SIG-M5 treated with dmso at 0.1 percent for 504 hours (cell line): ENCODE measurements at regions not wholly inside any gene's neighbourhood (a gene's known extent, or its start where the extent isn't known, plus 50 kb on each side); places are given as distances from the start of the nearest gene placed in this dataset.

Source experiments
- DNase-seq: peaks from one replicate; lab custom pipeline; 2025; ENCODE audit not compliant: unreplicated experiment; lab: John Stamatoyannopoulos, UW

DNA sequence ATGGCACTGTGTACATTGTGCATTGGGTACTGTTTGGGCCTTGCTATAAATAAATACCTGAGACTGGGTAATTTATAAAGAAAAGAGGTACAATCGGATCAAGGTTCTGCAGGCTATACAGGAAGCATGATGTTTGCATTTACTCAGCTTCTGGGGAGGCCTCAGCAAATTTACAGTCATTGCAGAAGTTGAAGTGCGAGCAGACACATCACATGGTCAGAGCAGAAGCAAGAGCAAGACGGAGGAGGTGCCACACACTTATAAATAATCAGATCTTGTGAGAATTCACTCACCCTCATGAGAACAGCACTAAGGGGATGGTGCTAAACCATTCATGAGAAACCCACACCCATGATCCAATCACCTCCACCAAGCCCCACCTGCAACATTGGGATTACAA lies 505.0 kb downstream of the ARAP2 start:
- no peak for DNase-seq

DNA sequence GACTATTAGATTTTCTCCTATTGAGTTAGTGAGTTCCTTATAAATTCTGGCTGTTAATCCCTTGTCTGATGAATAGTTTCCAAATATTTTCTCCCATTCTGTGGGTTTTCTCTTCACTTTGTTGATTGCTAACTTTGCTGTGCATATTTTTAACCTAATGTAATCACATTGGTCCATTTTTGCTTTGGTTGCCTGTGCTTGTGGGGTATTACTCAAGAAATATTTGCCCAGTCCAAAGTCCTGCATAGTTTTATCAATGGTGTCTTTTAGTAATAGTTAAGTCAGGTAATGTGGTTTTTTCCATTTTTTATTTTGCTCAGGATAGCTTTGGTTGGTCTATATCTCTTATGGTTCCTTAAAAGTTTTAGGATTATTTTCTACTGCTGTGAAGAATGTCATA lies 490.3 kb downstream of the ARAP2 start:
- no peak for DNase-seq

DNA sequence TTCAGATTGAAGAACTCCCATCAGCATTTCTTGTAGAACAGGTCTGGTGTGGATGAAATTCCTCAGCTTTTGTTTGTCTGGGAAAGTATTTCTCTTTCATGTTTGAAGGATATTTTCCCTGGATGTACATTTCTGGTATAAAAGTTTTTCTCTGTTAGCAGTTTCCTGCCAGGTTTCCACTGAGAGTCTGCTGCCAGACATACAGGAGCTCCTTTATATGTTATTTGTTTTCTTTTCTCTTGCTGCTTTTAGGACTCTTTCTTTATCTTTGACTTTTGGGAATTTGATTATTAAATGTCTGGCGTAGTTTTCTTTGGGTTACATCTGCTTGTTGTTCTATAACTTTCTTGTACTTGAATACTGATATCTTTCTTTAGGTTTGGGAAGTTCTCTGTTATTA lies 486.5 kb downstream of the ARAP2 start:
- no peak for DNase-seq

DNA sequence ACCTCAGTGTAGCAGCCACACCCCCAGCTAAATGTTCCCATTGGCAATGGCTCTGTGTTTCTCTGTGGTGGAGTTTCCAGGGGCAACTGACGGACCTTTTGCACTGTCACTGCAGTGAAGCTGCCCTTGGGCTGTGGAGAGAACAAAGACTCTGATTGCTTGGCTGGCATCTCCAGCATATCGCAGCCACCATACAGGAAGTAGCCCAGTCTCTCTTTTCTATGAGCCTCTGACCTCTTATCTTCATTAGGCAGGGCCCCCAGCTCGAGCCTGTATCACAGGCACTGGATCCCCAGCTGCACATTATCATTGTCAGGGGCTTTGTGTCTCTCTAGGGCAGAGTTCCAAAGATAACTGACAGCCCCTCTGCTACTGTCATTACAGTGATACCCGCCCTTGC lies 483.5 kb downstream of the ARAP2 start:
- no peak for DNase-seq

DNA sequence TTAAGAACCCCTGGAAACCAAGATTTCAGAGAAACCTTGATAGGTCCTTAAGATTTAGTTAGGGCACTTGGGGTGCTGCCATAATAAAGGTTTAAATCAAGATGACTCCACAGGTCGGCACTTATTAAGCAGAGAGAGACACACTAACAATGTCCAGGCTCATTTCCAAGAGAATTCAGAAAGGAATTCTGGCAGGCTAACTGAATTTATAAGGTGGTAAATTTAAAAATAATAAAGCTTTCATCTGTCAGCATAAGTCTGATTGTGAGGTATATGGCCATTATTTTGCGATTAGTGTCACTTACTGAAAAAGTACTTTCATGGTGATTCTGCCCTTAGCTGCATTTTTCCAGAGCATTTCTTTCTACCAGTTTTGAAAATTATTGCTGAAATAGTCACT lies 472.7 kb downstream of the ARAP2 start:
- no peak for DNase-seq

DNA sequence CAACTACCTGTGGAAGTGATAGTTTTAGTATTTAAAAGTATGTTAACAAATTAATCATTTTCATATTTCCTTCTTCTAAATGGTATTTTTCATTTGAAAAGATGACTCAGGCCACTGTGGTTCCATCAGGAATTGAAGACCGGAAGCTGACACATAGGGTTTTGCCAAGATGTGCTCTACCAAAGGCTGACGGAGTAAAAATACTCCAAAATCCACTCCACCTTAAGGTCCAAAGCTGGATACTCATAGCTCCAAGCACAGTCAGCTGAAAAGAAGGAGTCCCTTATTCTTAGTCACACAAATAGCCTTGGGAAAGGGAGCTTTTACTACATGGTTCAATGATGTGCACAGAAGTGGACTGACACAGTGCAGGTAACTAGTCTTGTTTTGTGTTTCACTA lies 472.0 kb downstream of the ARAP2 start:
- DNase-seq = no peak

DNA sequence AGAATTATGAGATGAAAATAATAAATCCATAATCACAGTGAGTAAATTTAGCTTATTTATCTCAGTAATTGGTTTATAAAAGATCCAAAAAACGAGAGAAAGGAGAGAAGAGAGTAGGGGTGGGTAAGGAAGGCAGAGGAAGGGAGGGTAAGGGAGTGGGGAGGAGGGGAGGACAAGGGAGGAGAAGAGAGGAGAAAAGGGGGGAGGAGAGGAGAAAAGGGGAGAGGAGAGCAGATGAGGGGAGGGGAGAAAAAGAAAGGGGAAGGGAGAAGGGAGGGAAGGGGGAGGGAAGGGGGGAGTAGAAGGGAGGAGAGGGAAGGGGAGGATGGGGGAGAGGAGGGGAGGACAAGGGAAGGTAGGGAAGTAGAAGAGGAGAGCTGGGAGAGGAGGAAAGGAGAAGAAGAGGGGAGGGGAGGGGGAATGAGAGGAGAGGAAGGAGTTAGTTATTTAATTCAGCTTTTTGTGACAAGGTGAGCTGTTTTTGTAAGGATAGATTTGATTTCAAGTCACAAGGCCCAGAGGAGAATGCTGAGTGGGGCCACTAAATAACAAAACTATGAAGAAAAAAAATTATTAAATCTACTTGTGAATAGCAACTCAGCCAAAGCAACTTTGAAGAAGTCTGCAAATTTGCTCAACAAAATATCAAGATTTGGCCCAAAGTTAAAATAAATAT lies 454.3 kb downstream of the ARAP2 start:
- no peak for DNase-seq

DNA sequence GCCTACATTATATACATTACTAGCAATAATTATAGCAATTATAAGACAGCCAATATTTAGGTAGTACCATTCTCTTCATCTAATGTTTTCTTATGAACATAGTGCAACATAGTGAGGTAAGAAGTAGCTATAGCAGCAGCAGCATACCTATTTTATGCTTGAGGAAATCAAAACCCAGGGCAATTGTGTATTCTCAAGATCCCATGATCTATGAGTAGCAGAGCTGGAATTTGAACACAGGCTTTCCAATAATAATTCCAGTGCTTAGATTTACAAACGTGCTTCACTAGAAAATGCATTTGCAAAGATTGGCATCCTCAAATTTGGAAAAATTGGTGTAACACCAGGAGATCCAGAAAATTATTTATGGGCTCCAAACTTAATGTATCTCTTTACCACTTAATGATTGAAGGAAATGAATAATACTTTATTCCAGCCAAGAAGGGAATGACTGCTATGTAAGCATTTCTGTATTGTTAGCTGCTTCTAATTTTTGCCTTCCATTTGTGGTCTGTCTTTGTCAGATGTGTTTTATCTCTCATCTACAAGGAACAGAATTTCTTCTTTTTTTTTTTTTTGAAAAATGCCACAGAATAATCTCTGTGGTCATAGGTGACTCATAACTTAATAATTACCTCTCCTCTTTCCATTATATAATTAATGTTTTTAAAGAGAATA lies 451.1 kb downstream of the ARAP2 start:
- no peak for DNase-seq

DNA sequence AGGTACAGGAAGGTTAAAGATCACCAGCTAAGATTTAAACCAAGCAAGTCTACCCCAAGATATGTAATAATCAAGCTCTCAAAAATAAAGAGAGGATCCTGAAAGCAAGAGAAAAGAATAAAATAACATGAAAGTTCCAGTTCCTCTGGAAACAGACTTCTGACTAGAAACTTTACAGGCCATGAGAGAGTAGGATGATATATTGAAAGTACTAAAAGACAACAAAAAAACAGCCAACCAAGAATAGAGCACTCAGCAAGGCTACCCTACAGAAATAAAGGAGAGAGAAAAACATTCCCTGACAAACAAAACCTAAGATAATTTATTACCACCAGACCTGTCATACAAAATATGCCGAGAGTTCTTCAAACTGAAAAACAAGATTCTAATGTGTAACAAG lies 450.5 kb downstream of the ARAP2 start:
- no peak for DNase-seq

DNA sequence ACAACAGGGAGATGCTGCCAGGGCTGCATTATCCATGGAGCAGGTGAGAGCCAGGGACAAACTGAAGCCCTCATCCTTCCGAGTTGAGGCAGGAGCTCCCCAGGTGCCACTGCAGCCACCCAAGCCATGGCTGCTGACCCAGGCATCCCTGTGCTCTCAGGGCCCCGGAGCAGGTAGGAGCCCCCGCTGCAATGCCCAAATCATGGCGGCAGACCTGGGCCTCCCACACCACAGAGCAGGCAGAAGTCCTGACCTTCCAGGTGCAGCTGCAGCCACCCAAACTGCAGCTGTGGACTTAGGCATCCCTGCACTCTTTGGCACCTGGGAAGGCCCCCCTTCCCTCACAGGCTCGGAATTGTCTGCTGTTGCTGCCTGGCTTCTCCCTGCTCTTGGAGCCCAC lies 443.6 kb downstream of the ARAP2 start:
- DNase-seq = no peak

DNA sequence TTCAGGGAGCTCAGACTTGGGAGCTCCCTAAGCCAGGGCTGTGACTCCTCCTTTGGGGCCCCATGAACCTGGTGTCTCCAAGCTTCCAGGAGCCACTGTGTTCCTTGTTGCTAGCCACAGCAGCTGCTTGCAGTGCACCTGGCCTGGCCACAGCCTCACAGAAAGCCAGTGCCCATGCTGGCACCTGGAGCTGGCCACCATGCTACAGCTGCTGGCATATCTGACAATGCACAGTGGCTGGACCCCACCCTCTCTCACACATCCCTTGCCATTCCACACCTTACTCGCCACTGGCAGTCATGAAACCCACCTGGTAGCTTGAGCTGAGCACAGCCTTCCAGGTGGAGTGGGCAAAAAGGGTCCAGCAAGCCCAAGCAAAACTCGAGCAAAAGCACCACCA lies 441.7 kb downstream of the ARAP2 start:
- DNase-seq = no peak

DNA sequence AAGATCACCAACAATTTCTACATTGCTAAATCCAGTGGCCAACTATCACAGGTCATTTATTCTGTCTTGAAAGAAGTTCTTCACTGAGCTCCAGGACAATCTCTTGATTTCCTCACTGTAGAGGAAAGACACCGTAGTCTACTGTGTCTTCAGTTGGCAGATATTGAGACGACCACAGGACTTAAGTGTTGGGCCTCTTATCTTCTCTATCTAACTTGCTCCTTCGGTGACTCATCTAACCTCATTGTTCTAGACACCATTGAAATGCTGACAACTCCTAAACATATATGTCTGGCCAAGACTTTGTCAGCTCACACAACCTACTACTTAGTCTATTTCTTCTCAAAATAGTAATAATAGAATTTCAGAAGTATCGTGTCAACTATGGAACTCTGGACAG lies 425.8 kb downstream of the ARAP2 start:
- DNase-seq = peak; percentile 2

DNA sequence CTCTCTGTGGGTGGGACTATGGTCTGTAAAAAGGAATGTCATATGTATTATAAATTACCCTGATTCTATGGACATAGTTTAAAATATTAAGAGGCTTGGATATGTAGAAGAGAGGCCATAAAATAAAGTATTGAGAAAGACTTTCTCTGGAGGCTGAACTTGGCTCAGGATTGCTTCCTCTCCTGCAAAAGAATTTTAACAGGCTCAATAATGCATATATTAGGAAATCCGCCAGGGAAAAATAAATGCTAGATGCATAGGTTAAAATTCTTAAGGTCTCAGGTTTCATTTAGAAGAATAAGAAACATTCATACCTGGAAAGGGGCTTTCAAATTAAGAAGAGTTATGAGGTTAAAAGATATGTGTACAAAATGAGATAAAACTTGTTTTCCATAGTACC lies 424.3 kb downstream of the ARAP2 start:
- DNase-seq = no peak

DNA sequence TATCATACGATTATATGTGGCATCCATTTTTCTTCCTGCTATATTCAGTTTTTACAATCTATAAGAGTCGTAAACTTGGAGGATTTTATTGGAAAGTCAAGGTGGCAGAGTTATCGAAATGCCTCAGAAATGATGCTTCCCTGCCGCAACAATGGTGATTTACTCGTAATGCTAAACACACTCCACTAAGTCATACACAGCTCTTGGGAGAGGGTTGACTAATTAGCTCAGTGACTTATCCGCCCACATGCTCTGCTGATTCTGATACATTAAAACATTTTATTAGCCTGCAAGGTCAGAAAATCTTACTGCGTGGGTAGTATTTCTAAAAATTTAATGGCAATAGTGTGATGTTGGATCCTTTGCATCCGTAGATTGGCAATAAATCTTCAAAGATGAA lies 420.1 kb downstream of the ARAP2 start:
- no peak for DNase-seq

DNA sequence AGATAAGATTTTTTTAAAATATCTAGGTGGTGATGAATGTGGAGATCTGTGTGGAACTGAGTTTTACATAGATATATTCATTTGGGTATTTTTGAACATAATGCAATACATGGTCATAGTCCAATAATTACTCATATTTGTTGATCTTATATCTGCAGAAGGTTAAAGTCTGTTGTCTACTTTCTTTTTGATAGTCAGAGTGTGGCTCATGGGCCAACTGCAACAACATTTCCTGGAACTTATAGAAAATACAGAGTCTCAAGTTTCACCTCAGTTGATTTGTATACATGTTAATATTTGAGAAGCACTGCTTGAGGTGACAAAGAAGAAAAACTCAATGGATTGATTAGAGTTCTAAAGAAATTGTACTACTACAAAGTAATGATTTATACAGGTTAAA lies 408.4 kb downstream of the ARAP2 start:
- no peak for DNase-seq

DNA sequence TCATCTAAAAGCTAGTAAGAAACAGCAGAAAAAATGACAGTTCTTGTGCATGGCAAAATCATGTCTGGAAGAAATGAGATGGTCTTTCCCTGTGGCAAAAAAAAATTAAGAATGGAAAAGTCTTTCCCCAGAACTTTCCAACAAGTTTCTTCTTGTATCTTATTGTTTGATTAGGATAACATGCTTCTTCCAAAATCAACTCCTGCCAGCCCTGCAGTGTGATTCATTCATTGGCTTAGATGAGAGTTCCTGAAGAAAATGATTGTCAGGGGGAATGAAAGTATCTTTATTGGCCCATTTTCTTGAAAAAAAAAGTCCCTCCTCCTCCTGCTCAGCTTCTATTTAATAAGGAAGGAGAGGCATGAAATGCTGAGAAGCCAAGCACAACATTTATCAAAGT lies 407.7 kb downstream of the ARAP2 start:
- no peak for DNase-seq

DNA sequence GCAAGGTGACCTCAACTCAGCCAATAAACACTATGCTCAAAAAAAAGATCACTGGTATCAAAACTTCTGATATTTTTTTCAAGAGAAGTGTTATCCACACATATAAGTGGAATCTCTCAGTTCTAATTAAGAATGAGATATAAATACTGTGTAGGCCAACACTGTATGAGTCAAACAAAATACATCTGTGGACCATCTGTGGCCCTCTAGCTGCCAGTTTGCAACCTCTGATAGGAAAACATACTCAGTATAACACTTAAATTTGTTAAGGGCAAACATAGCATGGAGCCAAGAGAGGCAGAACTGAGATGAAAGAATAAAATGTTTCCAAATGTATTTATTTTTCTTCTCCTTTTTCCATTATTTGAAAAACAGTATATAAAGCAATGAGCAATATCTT lies 377.3 kb downstream of the ARAP2 start:
- no peak for DNase-seq

DNA sequence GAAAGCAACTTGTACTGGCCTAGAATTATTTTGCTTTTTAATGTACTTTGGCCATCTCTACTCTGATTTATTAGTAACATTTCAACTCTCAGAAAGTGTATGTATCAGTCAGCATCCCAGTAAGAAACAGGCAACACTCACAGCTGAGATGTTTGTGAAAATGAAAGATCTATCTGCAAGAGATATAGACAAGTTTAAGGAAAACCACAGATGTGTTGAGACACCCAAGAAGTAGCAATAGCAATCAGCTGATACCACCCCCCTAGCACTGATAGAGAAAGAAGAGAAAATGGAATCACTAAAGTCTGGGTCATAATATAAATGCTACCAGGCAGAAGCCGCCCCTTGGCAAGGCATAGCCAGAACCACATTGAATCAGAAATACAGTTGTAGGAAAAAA lies 372.0 kb downstream of the ARAP2 start:
- no peak for DNase-seq

DNA sequence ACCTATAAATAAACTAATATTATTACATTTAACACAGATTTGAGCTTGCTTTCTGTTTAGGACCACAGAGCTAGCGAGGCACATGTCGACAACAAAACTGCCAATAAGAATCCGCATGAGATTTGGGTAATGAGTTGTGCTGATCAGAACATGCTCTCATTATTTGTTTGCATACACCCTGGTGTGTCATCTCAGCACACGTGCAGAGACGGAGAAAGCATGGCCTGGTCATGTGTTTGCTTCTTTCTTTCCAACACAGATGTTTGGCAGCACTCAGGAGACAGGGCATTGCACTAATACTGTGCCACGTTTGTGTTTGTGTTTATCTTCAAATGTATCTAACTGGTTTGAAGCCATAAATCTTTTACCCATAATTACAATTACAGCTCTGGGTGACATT lies 364.8 kb downstream of the ARAP2 start:
- DNase-seq = no peak

DNA sequence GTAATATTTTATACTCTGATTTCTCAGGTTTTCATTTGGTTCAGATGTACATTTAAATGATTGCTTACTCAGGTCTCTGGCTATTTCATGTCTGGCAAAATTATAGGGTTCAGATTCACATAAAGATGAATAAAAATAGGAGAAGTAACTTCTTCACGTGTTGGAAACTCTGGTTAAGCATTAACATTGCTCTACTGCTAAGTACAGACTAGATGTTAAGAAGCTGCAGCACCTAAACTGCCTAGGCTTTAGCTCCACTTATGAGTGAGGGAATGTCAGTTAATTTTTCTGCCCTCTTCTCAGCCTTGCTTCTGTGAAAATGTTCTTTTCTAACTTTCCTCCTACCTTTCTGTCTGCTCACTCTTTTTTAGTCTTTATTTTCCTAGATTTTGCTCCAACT lies 361.2 kb downstream of the ARAP2 start:
- DNase-seq = no peak

DNA sequence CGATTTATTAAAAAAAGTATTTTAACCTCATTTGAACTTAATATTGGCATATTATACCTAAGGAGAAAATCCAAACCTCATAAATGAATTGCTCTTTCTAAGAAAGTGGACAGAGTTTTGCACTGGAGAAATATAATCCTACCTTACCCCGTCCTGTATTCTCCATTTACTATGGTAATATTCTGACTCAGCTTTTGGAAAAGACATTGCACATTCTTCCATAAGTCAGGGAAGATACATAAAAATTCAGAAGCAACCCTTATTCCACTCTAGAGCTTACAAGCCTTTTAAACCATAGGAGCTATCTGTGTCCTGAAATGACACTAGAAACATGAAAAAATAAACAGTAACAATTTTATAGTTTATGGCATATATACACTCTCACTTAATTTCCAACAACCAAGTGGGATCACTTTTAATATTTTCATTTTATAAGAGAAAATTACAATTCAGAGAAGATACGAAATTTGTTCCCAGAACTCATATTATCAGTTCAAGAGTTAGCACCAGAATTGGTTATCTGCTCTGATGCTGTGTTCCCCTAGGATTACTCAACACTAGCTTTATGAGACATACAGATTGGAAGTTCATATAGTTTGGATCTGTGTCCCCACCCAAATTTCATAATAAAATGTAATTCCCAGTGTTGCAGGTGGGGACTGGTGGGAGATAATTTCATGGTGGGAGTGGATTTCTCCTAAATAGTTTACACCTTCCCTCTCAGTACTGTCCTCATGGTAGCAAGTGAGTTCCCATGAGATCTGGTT lies 359.4 kb downstream of the ARAP2 start:
- DNase-seq = no peak

DNA sequence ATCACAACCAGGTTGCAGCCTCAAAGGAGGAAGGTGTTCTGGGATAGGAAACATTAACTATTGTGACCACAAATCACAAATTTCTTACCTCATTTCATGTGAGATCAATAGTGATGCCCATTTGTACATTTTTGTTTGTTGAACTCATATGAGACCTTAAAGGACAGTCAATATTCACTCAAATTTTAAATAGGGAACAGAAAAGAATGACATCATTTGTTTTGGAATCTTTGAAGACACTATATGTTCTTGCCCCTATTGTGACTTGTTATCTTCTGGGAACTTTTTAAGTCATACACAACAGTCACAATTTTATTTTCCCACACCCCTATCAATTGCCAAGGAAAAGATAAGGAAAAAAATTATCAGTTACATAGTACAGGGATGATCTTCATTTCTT lies 346.5 kb downstream of the ARAP2 start:
- no peak for DNase-seq
